NCI-H1694 treated with DMSO at 0.1 percent for 48 hours (cell line): ENCODE measurements at regions not wholly inside any gene's neighbourhood (a gene's known extent, or its start where the extent isn't known, plus 50 kb on each side); places are given as distances from the start of the nearest gene placed in this dataset.
A peak's percentile ranks its signal among the peaks of the same experiment; 100 is the strongest.

ENCODE experiments used
- DNase-seq: peaks from one replicate; lab custom pipeline; 2025; lab: John Stamatoyannopoulos, UW

DNA sequence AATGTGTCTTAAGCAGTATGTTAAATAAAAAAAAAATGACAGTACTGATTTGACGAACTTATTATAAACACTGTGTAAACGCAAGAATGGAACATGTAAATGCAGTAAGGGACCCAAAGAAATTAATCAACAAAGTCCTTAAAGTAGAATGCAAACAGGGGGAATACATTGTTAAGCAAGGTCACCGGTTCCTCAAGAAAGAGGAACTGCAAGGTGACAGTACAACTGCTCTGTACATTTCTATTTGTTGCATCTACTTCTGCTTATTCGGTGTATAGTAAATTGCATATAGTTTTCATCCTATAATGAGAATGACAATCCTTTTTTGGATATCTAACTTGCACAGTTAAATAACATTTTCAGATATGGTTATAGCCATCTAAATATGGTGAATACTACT, 387.0 kb upstream of the SEMA3D start:
- no peak for DNase-seq

DNA sequence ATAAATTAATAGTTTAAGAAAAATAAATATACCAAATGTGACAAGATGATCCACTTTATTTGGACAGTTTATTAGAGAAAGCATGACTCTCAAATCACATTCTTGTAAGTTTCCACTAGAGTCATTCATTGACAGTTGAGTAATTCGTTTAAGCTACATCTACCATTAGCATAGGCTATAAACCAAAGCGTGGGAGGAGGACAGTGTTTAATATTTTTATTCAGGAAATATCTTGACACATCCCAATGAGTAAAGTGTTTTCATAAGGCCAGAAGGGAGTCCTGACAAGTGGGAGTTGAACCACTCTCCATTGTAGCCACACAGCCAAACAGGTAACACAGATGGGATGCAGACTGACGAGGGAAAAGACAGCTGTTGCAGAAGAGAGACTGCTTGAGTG, 386.5 kb upstream of the SEMA3D start:
- DNase-seq: no peak

DNA sequence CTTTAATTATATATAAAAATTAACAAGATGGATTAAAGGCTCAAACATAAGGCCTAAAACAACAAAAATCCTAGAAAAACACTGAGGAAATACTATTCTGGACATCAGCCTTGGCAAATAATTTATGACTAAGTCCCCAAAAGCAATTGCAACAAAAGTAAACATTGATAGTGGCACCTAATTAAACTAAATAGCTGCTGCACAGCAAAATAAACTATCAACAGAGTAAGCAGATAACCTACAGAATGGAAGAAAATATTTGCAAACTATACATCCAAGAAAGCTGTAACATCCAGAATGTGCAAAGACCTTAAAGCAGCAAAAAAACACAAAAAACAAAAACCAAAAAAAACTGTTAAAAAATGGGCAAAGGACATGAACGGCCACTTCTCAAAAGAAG, 384.0 kb upstream of the SEMA3D start:
- DNase-seq: no peak

DNA sequence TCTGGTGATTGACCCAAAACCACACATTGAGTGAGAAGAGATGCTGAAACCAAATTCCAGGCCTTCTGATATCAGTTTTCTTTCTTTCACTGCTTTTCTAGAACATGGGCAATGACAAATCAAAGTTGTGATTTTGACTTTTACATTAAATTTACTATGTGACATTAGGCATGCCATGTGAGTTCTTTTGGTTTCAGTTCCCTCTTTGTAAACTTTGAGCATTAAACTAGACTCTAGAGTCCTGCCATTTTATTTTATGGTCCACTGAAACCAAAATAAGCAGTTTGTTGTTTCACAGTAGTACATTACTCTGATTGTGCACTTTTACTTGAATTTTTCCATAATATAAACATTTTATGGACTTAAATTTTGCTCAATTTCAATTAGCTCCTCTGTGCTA, 381.1 kb upstream of the SEMA3D start:
- DNase-seq: no peak

DNA sequence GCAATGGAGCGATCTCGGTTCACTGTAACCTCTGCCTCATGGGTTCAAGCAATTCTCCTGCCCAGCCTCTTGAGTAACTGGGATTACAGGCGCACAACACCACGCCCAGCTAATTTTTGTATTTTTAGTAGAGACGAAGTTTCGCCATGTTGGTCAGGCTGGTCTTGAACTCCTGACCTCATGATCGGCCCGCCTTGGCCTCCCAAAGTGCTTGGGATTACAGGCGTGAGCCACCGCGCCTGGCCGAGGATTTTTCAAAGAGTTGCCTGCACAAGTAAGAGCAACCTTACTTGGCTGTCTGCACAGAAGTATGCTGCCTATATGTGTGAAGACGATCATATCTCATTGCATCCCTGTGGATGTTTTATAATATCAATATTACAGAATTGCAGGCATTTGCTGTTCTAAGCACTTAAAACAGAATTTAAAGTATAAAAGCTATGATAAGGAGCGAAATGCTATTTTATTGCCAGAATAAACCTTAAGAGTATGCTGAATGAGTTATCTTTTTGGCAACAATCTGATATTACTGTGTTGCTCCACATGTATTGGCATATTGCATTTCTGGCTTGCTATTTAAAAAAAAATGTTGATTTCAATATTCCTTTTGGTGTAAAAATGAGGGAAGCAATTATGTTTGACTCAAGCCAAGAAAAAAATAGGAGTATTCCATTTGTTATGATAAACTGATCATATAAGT, 379.4 kb upstream of the SEMA3D start:
- no peak for DNase-seq

DNA sequence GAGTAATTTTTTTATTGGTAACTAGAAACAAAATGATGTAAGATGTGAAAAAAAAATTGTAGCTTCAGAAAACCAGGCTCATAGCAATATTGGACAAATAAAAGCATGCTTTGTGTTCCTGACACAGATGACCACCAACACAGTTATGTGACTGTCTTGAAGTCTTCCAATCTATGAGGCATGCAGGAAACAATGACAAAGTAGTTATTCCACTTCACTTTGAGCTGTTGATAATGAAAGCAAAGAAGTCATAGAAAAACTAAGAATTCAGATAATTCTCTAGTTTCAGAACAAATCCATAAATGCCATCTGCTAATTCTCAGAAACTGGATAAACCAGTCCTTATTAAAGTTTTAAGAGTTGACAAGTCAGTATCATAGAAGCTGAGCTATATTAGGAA, 378.4 kb upstream of the SEMA3D start:
- no peak for DNase-seq

DNA sequence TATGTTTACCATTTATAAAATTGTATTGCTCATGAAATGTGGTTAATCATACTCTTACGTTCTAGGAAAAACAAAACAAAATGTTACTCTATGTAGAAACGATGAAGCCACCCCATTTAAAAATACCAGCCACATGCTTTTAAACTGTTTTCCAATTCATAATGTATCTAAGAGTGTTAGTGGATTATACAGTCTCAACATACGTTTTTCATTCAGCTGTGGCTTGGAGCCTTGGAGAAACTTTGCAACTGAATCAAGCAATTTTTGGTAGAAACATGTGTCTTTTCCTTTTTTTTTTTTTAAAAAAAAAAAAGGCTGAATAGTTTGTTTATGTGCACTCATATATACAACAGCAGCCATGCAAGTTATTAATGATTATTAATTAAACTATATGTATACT, 378.0 kb upstream of the SEMA3D start:
- no peak for DNase-seq

DNA sequence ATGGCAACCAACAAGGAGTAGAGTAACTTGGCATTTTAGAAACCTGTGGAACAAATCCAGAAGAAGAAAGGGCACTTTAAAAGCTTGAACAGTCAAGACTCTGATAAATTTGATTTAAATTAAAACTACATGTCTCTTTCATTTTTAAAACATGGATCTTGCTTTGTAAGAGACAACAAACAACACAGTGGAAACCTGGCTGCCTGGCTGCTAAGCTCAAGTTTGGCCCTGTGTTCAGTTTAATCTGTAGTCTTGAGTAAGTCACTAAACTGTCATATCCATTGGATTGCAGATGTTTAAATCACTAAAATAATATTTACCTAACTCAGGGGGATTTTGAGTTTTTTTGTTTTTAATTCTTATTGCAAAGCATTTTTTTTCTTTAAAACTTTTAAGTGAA, 374.9 kb upstream of the SEMA3D start:
- no peak for DNase-seq

DNA sequence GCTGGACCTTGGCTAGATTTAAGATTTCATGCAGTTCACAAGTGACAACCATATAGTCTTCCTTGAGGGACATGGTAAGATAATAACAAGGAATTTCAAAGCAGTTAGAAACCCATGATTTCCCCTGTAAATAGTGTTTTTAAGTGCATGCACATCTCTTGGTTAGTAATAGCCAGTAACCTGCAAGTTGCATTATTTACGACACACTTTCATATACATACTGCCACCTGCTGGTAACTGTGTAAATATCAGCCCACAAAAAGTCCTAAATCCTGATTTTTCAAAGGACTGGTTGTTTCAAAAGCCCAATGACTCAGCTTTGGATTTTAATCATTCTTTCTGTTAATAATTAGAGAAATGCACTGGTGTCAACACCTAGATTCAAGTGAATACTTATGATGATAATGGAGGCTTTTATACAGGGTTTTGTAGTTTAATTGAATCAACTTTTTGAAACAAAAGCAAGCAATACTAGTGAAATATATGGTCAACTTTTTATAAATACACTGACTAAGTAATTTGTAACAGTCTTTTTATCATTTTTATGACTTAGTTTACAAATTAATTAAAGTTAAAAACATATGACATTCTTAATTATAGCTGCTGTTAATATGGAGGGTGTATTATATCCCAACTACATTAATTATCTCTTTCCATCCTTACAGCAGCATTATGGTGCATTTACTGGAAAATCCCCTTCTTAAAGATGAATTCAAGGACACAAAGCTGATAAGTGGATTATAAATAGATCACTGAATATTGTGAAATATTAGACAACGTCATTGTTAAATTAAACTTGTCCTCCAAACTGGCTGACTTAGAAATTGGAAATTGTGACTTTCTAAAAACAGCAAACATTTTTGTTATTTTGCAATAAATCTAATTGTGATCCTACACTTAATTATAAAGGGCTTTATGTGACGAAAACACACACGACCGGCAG, 367.7 kb upstream of the SEMA3D start:
- DNase-seq: peak; percentile 79

DNA sequence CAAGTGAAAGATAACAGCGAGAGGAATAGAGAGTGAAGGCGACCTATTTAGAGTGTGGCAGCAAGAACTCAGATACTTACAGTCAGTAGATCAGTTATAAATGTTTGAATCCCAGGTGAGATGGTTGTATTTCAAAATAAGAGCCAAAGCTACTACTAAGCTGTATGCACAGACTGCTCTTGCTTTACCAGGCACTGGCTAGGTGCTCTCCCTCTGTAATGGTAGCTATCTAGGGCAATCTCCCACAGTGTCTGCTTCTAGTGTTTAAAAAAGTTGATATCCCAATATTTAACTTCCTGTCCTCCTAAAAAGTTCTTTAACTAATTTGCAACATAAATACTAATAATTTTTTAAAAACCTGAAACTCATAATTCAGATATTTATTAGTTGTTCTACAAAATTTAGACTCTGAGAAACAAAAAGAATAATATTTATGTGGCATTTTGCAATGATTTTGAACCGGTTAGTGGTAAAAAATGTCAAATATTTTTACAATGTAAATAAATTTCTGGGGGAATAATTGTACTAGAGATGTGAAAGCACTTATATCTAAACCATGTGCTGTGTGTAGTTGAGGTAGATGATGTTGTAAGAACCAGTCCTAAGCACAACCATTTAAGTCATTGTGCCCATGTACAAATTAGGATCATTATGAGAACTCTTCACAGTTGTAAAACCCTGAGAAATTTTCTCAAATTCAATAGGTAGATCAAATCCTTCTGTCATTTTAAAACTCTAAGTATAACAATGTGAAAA, 349.3 kb upstream of the SEMA3D start:
- no peak for DNase-seq

DNA sequence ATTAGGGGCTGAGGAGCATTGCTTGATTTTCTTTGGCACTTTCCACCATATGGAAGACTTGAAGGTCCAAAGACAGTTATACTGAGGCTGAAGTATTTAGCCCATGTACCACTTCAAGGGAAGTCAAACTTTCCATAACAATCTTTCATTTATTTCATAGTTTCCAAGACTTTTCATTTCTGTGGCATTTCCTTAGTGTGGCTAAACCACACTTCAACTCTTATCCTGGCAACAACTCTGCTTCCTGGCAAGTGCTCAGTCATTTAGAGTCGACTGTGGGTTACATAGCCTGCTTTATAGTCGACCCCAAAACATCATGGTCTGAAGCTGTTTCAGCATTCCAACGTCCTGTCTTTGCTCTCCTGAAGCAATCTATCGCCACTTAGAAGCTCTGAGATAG, 343.0 kb upstream of the SEMA3D start:
- DNase-seq: no peak

DNA sequence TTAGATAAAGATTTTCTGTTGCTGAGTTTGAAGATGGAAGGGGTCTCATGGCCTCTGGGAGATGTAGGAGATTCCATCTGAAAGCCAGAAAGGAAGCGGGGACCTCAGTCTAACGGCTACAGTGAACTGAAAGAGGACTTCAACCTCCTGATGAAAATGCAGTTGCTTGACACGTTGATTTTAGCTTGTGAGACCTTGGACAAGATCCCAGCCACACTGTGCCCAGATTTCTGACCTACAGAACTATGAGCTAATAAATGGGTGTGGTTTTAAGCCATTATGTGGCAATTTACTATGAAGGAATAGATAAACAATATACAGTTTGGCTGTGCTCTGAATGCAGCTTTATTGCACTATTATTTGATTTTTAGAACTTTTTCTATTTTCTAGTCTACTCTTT, 342.3 kb upstream of the SEMA3D start:
- DNase-seq: no peak

DNA sequence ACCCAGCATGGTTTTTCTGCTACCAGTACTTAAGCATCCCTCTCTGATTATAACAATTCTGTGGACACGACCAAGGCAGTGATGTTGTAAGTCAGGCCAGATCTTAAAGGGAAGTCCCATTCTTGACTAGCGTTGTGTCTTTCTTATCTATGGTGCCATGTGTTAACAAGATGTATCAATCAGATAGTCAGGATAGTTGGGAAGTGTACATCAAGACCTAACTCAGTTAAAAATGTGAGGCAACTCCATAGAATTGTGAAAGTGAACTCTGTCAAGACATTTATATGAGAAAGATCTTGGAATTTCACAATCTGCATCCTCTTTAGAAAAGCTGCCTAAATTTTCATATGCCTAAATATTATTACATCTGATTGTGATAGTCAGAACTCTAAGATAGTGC, 341.7 kb upstream of the SEMA3D start:
- DNase-seq: no peak

DNA sequence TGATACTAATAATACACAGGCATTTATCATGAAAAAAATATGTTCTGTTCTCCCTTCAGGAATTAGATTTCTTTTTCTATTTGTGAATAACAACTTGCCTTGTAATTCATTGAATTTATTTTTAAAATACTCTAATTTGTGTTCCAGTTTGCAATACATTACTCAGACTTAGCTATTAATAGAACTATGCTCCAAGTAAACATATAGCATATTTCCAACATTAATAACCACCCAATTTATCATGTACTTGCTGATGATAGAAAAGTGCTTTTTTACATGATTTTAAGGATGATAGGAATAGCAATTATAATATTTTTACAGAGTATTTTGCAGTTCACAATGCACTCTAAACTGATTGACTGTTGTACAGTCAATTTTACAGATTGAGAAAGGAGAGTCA, 338.8 kb upstream of the SEMA3D start:
- no peak for DNase-seq

DNA sequence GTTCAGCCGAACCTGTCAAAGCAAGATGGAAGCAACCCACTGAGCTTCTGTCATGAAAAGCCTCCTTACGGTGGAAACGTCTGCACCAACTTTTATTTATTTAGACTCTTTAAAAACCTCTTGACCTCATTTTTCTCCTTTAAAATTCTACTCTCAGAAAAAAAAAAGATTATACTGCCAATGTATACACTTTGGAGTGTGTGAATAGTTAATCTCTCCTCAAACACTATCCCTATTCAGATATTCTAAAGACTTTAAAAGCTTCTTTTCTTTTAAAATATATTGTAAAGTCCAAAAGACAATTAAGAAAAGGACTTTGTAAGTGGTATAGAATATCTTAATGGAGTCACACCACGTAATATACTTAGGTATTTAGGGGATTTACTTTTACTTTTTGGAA, 335.2 kb upstream of the SEMA3D start:
- no peak for DNase-seq

DNA sequence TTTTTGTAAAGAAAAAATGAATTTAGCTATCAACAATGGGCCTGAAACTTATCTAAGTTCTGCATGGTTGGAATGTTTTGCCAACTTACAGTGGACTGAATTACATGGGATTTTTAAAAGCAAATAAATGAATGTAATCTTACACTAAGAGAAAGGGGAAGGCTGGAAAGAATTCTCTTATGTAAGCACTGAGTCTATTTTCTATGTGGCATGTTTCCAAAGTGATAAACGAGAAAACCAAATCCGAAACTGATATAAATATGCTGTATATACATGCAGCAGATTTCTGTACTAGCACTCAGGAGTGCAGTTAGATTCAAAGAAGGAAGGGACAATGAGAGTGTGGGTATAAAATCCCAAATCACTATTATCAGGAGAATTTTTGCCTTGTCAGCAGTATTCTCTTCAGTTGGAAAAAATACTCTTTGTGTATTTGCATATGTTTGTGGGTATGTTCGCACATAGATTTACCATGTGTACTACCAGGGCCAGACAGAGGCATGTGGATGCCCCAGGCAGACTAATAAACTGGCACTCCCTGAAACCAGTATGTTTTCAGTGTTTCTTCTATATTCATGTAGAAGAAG, 334.3 kb upstream of the SEMA3D start:
- no peak for DNase-seq

DNA sequence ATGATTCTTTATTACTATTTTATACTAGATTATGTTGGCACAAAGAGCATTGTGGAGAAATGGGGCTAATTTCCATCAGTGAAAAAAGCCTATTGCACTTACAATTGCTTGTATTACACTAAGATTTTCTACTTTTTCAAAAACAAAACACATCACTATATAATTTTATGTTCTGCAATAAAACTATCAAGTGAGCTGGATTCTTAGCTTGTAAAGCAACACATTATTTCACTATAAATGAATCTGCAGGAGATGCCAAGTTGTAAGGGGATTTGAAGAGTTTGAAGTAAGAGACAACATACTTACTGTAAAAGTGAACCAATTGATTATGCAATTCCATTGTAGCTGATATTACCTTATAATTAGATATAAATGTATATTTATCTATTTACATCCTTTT, 333.3 kb upstream of the SEMA3D start:
- DNase-seq: no peak

DNA sequence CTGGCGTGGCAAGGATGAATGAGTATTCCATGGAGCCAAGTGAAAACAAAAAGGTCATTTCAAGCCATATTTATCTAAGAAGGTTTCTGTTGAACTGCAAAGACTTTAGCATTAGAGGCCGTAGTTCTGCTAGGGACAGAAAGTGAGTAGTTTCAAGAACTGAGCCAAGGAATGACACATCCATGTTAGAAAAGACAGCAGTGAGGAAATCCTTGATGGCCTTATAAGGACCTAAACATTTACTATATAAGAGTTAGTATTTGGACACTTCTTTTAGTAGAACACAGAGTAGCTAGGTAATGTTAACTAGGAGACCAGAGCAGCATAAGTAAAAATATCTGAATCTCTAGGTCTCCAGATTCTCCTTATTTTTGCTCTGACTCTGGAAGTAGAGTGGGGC, 329.8 kb upstream of the SEMA3D start:
- no peak for DNase-seq

DNA sequence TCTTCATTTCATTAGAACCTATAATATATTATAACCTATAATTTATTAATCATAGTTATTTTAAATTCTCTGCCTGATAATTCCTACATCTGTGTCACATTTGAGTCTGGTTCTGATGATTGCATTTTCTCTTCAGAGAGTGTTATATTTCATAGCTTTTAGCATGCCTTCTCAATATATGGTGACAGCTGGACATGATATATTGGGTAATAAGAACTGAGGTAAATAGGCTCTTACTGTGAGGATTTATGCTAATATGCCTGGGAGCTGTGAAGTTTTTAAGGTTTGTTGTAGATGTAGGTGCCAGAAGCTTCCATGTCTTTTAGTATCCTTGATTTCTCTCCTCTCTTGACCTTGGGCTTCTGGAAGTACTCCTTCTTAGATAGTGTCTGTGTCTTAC, 325.9 kb upstream of the SEMA3D start:
- DNase-seq: peak; percentile 15

DNA sequence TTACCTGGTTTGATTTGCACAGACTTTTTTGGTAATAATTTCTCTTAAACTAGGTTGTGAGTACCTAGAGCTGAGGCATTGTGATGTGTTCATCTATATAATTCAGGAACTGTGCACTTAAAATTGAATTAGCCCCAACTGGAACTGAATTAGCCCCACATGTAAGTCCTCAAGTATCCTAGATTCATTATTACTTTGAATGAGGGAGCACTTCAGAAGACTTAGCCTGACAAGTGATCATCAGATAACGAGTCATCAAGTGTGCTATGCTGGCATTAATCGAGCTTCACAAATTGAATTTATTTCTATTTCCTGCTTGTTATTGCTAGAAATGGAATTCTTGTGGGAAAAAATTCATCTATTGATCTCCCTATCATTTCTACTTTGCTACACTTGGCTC, 323.4 kb upstream of the SEMA3D start:
- no peak for DNase-seq

DNA sequence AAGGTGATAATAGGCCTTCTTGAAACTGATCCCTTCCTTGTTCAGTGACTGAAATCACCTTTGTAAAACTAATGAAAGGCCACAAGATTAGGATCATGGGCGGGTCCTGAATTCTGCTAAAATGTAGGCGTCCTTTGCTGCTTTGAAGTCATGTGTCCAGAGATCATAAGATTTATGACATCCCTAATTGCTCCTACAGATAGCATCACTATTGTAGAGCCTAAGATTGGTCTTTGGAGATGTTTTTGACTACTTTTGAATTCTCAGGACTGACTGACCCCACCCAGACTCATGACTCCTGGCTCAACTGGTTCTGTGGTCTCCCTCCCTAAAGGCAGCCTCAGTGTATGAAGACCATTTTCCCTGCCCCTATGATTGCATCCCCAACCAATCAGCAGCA, 322.6 kb upstream of the SEMA3D start:
- DNase-seq: no peak

DNA sequence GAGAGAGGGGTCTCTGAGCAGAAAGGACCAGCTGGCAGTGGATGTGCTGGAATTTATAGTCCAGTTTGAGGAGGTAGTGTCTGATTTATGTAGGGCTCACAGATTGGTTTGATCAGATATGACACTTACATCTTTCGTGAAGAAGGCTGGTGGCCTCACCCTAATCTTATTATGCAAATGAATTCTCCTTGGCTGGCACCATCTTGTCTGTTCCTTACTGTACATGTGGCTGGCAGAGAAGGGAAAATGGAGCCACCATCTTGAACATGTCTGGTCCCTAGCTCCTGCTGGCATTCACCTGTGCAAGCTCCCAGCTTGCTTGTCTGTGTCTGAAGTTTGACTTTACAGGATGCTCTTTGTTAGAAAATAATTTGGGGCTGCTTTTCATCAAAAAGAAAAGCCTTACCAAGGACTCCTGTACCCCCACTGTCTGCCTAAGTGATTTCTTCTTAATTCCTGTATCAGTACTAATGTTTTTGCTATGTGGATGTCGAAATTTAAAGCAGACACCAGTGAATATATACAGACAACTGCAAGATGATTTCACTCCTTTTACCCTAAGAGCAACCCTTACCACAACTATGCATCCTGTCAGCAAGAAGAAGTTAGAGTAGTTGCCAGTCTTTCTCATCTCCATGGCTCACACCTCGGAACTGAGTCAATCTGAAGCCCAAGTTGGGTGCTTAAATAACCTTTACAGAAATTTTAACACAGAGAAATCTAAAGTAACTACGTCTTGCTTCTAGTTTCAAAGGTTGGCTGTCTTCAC, 322.0 kb upstream of the SEMA3D start:
- no peak for DNase-seq
